ENCODE measurements at regions not wholly inside any gene's neighbourhood (a gene's known extent, or its start where the extent isn't known, plus 50 kb on each side); places are given as distances from the start of the nearest gene placed in this dataset.
A peak's percentile ranks its signal among the peaks of the same experiment; 100 is the strongest.
"Not testable (repeated sequence)": the region's sequence is repeated elsewhere in the genome, so short reads cannot be mapped to it uniquely, and the experiment has no call there.

DNA sequence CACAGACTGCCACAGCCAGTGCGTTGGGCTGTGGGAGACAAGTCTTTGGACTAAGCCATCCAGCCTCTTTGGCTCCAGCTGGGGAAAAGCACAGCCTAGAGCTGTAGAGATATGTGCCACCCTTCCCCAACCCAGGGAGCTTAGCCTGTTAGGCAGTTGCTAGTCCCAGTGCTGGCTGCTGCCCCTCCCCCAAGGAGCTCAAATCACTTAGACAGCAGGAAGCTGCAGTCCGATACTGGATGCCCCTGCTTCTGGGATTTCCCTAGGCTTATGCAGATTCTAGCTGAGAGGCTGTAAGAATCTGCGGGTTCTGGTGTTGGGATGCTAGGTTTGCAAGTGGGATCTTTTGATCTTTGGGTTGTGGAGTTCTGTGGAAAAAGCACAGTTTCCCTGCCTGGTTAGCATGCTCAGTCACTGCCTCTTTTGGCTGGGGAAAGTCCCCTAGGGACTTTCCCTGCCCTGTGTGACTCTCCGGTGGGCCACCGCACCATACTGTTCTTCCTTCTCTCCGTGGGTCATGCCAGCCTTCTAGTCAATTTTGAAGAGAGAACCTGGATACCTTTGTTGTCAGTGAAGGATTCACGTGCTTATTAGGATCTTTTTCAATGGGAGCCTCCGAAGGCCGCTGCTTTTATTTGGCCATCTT, 792.0 kb downstream of the KCNA4 start:
- no peak for DNase-seq

DNA sequence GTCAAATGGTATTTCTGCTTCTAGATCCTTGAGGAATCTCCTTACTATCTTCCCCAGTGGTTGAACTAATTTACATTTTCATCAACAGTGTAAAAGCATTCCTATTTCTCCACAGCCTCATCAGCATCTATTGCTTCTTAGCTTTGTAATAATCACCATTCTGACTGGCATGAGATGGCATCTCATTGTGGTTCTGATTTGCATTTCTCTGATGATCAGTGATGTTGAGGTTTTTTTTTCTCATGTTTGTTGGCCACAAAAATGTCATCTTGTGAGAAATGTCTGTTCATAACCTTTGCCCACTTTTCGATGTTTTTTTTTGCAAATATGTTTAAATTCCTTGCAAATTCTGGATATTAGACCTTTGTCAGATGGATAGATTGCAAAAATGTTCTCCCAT, 797.3 kb downstream of the KCNA4 start:
- not testable (repeated sequence) for DNase-seq

DNA sequence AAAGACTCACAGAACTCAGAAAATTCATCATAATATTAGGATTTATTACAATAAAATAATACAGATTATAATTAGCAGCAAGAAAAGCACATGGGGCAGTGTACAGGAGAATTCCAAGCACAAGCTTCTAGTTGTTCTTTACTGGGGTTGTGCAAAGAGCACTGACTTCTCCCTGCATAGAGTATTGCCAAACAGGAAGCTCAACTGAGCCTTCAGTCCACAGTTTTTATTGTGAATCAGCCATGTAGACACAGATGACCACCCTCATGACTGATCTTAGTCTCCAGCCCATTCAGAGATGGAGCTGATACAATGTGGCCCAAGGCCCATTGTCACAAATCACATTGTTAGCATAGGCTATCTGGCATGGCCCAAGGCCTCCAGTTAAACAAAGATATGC, 798.9 kb downstream of the KCNA4 start:
- no peak for DNase-seq

DNA sequence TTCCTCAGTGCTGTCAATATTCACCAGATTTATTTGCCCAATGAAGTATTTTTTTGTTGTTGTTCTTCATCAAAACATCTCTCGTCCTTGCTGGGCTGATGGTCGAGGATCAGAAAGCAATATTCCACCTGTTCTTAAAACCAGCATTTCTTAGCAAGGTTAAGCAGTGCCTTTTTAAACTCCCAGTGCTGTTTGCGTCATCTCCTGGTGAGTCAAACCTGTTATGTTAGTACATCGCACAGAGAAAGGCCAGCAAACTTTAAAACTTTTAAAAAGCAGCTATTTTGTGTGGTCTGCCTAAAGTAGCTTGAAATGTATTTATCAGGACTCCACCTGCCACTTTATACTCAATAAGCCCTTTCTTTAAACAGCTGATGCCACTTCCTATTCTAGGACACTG, 802.0 kb downstream of the KCNA4 start:
- no peak for DNase-seq

DNA sequence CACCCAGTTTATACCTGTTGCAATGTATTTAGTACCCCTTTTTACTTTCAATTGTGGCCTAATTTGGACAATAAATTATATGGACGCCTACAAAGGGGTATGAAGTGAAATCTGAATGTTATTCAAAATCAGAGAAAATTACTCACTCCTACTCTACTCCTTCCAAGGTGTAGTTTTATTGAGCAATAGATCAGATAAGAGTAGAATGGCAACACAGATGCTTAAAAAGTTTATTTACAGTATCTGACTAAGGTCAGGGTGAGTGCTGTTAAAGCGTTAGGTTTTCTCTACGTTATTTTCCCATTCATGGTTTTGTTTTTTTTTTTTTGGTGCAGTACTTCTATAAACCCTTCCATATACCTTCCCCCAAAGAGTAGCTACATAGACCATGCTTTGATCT, 805.6 kb downstream of the KCNA4 start:
- no peak for DNase-seq

DNA sequence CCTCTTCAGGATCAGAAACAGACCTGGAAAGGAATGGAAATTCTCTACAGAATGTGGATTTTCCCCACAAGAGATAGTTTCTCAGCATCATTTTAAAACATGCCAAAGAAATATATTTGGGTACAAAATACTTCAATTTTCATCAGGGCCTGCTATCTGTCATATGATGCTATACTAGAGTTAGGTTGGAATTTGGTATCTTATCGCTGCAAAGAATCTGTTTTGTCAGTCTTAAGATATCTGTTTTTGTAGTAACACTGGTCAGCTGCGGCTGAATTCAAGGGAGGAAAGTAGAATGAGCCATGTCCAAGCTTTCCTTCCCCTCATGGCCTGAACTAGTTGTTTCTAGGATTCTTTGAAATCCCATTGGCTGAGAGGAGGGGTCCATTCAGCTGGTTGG, 806.4 kb downstream of the KCNA4 start:
- no peak for DNase-seq

DNA sequence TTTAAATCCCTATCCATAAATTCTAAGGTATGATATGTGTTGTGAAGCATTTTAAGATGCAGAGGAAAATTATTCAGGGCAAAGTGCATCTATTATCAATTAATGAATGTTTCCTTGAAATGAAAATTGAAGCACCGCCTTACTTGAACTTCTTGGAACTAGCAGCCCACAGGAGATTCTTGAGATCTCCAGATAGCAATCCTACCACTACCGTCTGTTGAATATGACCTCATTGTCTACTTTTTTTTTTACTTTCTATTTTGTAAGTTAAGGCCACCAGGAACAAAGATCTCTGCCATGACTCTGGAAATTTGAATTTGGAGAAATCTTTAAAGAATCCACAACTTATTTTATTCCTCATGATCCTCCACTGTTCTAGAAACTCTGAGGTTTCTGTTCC, 808.7 kb downstream of the KCNA4 start:
- DNase-seq = no peak

DNA sequence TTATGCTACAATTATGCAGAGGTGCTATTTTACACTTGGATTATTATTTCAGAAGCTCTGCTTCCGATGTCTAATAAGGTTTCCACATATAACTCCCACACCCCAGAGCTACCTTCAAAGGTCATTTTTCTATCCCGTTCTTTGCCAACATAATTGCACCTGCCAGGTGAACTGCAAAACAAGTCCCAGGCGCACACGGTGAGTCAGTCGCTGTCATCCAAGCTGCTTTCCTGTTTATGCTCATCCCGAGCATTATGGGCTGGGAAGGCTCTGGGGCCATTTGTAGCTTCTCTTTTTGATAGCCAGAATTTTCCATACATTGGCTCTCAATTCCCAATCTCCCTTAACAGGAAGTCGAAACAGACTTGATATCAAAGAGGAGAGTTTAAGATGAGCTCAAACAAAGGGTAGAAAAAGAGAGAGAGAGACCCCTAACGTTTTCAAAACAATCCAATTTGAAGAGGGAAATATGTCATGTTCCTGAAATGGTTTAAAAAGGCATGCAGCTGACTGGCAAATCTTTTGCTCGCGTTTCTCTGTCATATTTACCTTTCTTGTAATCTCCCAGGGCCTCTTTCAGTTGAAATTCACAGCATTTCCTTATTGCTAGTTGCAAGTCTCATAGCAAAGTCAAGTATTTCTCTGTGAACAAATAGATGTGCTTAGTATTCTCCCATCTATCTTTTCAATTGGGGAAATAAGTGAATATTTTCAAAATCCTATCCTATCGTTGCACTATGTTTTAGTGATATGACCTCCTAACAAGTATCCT, 815.9 kb downstream of the KCNA4 start:
- peak; percentile 25 for DNase-seq

DNA sequence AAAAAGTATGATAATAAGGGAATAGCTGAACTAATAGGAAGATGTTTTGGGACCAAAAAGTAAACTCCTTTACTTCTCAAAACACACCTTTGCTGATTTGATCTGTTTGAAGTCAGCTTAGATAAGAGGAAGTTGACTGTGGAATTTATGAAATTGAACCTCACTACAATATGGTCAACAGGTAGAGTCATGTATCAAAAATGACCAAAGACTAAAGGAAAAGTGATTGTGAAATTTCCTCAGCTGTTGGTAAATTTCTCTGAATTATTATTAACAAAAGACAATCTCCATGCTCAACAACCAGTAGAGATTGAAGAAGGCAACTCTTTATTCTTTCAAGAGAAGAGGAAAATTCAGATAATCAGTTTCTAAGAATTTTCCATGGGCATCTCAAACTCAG, 826.5 kb downstream of the KCNA4 start:
- DNase-seq = no peak

DNA sequence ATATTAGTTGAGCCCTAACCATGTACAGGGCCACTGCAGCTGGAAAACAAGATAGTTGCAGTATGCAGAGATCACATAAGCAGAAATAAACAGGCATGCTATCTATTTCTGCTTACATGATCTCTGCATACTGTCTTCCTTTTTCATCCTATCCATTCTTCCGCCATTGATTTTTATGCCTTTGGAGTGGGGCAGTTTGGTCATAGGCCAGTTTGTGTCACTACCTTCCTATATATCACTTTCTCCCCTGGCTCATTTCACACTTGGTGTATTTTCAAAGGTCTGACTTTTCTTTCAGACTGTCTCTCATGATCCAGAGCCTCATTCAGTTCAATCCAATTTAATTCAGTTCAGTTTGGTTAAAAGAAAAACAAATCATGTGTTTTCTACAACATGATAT, 829.6 kb downstream of the KCNA4 start:
- no peak for DNase-seq

DNA sequence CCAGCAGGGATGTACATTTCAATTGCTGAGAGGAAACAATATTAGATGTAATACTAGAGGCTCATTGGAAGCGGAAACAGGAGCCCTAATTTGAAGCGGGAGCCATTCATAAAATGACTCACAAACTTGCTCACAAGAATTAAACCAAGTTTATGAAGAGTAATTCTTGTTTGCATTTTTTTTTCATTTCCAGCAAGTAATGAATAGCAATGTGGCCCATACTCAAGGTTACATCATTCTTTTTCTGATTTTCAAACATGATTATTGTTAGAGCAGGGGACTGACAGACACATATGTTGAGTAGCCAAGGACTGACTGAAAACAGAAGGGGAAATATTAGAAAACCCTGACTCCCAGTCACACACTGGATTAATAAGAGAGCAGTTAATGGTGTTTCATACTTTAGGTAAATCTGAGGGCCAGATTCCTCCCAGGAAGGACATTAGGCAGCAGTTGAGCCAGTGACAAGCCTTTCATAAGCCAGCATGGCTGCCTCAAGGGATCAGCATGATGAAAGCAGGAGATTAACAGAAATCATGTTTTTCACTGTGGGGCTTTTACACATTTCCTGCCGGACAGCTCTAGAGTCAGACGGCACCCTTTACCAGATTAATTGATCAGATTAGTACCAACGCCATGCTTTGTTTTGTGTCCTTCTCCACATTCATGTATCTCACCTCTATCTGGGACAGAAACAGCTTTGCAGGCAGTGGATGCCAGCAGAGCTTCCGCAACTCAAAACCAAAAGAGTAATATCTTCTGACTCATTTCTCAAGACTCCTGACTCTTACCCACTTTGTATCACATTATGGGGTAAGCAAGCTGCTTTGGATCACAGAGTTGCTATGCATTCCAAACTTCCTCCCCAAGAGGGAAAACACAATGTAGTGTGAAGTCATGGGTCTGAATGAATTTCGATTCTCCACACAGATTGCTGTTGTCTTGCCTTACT, 831.6 kb downstream of the KCNA4 start:
- no peak for DNase-seq

DNA sequence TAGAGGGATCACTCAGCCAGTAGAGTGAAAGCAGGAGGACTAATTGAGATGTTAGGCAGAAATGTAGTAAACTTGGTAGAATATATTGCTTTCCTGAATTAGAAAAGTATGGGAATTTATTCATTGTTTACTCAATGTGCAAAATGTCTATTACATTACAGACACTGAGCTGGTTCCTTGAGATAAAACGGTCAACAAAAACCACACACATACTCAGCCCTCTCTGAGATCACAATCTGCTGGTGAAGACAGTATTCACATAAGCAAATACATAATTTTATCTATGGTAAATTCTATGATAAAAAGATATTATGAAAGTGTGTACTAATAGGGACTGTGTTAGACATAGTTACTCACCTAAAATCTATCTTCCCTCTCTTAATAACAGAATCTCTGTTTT, 833.5 kb downstream of the KCNA4 start:
- no peak for DNase-seq

DNA sequence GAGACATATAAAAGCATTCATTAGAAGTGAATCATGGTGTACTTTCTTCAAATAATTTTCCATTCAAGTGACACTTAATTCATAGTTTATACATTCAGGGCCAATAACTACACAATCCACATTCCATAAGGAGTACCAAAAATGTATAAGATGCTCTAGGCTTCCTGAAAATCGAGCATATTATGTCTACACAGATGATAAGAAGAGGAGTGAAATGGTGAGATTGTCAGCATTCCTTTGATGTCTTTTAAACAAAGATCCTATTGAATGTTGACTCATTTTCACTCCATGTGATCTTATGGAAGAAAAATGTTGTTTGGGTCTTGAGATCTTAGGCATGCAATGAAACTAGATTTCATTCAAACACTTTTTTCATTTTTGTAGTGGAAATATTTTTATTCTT, 843.2 kb downstream of the KCNA4 start:
- no peak for DNase-seq

DNA sequence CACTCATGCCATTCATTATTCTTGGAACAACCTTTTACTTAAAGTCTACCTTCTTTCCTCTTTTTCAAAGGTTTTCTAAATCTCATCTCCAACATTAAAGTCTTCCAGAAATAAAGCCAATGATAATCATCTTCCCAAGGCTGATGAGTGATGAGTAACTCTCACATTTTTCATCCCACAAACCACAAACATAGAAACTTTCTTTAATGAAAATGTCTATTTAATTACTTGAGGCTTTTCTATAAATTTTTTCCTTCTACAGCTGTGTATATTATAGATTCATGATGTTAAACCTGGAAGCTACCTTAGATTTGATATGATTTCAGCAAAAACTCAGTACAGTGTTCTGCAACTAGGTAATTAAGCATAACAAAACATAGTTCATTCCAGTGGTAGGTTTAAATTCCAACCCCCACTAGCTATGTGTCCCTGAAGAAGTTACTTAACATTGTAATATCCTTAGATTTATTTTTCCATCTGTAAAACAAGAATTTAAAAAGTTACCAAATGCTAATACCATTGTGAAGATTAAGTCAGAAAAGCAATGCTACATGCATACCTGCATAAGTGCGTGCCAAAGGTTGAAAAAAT, 845.4 kb downstream of the KCNA4 start:
- DNase-seq = no peak

DNA sequence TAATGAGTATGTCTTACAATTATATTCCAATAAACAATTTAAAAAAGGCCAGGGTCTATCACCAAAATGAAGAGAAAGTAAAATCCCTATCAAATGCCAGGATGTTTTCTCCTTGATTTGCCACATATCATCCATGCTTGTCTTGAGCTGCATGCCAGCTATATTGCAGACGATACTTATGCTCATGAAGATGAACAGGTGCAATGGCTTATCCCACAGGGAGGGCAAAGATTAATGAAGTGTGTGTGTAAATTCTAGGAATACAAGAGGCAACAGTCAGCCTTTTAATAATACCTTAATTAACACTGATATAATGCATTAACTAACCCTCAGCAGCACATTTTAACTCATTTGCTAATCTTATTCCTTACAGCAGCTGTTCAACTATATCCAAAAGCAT, 850.5 kb downstream of the KCNA4 start:
- DNase-seq = no peak

DNA sequence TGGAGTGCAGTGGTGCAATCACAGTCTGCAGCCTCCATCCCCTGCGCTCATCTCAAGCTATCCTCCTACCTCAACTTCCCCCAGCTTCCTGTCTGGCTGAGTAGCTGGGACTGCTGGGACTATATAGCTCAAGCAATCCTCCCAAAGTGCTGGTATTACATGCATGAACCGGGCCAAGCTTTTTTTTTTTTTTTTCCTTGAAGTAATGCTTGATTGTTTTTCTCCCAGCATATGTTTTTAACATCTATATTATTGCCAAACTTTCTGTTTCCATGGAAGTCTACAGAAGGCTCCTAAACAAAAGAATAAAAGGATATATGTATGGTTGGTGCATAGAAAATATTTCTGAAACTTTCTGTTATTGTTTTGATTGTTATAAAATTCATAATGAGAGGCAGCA, 853.6 kb downstream of the KCNA4 start:
- no peak for DNase-seq

DNA sequence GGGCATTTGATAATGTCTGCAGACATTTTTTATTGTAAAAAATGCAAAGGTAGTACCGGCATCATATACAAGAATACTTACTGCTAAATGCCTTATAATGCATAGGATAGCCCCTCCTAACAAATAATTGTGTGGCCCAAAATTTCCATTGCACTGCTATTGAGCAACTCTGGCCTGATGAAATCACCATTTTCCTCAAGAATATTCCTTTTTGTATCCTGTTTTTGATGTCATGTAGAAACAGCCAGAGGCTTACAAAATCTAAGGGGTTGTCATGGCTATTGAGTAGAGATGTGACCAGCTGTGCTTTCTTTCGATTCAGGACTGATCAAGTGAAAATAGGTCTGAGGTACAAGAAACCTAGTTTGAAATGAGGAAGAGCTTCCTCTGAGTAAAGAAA, 854.3 kb downstream of the KCNA4 start:
- DNase-seq = no peak

DNA sequence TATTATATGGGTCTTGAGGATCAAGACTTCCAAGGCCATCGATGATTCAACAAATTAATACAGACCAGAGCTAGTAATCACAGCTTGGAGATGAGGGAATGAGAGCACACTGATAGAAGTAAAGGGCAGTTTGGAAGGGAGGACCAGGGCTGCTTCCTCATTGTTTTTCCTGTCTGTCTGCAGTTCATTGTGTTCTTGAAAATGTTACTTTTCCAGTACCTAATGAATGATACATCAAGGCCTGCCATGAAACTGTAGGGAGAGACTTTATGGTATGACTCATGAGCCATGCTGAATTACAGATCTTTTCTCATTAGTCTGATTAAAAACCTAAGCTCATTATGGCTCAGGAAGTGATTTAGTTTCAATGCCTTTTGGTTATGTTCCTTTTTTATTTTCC, 855.6 kb downstream of the KCNA4 start:
- no peak for DNase-seq

DNA sequence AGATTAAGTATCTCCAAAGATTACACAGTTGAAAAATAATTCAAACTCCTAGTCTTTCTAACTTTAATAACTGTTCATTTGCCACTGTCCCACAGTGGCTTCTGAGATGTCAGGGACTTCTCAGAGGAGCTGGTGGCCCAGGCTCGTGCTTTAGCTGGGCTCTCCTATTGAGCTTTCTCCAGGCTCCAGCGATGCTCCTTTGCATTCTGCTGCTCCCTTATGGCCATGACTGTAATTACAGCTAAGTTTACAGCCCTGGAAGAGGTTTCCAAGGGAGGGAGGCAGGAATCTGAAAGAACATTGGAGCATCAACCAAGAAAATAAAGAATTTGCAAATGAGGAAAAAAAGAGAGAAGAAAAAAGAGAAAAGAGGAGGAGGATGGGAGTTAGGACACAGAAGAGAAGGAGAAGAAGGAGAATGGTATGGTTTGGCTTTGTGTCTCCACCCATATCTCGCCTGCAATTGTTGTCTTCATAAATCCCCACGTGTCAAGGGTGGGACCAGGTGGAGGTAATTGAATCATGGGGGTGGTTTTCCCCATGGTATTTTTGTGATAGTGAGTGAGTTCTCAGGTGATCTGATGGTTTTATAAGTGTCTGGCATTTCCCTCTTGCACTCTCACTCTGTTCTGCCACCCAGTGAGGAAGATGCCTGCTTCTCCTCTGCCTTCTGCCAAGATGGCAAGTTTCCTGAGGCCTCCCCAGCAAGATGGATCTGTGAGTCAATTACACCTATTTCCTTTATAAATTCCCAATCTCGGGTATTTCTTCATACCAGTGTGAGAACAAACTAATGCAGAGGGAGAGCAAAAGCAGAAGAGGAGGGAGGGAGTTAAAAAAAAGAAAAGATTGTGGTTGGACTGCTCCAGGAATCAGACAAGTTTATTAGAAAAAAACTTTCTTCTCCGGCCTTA, 857.0 kb downstream of the KCNA4 start:
- peak; percentile 52 for DNase-seq

DNA sequence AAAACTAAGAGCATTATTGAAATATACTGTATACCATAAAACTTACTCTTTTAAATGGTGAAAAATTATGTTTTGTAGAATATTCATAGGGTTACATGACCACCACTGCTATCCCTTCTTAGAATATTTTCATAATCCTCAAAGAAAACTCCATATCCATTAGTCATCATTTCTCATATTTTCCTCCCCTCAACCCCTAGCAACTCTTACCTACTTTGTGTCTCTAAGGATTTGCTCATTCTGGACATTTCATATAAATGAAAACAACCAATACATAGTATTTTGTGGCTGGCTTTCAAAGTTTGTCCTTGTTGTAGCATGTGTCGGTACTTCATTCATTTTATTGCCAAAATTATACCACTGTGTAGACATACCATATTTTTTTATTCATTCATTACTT, 863.8 kb downstream of the KCNA4 start:
- no peak for DNase-seq

DNA sequence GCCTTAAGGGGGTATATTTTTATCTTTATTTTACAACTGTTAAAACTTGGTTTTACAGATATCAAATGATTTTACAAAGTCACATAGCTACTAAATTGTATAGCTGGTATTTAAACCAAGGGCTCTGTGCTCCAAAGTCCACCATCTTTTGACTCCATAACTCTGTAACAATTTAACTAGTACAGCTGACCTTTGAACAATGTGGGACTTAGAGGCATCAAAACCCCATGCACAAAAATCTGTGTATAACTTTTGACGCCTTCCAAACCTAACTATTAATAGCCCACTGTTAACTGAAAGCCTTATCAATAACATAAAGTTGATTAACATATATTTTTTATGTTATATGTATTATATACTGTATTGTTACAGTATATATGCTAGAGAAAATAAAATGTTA, 874.3 kb downstream of the KCNA4 start:
- DNase-seq = not testable (repeated sequence)

DNA sequence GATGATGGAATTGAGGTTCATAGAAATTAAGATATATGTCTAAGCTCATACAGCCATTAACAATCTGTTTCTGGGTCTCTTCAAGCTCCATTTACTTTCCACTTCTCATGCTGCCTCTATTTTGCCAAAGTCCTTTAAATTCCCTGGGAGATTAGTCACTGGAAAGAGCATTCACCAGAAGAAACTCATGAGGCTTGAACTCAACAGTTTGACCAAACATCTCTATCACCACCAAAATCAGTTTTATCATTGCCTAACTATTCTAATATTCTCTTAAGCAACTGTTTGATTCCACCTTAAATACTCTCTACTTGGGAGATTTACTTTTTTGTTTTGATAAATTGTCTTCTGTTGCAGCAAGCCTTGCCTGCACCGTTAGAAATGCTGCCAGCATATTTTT, 881.3 kb downstream of the KCNA4 start:
- DNase-seq = no peak

Measured in NCI-H2029 (cell line).